ENCODE measurements at regions not wholly inside any gene's neighbourhood (a gene's known extent, or its start where the extent isn't known, plus 50 kb on each side); places are given as distances from the start of the nearest gene placed in this dataset.

GRCh38 chr6:23184351-23184750 is 615.0 kb downstream of the HDGFL1 start:
- DNase-seq: no peak
- Histone ChIP-seq H3K4me3 (no peak overlapping the region), H3K27ac (no peak overlapping the region), H3K36me3 (no peaks in the 10 kb centered on the region), H3K27me3 (no peaks in the 10 kb centered on the region), H3K4me1 (no peaks in the 10 kb centered on the region), H3K9me3 (no peaks in the 10 kb centered on the region)
- TF ChIP-seq POLR2AphosphoS5 (IDR thresholded peaks at IDR 0.05): no peak
- TF ChIP-seq, protein P1, sequence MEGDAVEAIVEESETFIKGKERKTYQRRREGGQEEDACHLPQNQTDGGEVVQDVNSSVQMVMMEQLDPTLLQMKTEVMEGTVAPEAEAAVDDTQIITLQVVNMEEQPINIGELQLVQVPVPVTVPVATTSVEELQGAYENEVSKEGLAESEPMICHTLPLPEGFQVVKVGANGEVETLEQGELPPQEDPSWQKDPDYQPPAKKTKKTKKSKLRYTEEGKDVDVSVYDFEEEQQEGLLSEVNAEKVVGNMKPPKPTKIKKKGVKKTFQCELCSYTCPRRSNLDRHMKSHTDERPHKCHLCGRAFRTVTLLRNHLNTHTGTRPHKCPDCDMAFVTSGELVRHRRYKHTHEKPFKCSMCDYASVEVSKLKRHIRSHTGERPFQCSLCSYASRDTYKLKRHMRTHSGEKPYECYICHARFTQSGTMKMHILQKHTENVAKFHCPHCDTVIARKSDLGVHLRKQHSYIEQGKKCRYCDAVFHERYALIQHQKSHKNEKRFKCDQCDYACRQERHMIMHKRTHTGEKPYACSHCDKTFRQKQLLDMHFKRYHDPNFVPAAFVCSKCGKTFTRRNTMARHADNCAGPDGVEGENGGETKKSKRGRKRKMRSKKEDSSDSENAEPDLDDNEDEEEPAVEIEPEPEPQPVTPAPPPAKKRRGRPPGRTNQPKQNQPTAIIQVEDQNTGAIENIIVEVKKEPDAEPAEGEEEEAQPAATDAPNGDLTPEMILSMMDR (IDR thresholded peaks at IDR 0.05): no peak
- no peak for TF ChIP-seq EP300 (IDR thresholded peaks at IDR 0.05; ENCODE audit: low read depth)
- TF ChIP-seq POLR2A (IDR thresholded peaks at IDR 0.05): no peak
- in situ Hi-C loops (cut with MboI; ENCODE audit: low pct_ligation_motif_present in 1 of 4, low pct_unique_long_range_greater_than_20kb in 1 of 4, low sequenced_read_pairs in 3 of 4): no loop called here
- WGBS, 2 donors (ENCODE audit: low coverage in 1 of 2): 85 to 86% methylated on average over 3 of the region's 3 CpGs
- intact Hi-C loops (cut with DNase I; ENCODE audit: low total_unique reads): no loop called here

DNA sequence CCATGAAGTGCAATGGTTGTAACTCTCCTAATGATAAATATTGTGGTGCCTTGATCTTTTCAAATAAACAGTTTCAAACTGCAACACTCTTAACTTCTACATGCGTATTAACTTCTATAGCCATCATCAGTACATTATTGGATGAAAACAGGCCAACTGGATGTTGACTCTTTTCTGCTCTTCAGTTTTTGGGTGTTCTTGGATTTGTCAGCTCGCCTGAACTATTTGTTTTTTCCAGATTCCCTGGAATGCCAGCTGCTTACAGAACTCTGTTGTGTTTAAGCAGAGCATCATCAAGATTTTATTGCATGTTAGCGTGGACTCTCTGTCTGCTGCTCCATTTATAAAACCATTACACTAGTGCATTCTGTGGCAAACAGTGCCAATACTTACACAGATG is 626.1 kb downstream of the HDGFL1 start:
- H3K36me3 ChIP-seq: no peaks in the 10 kb centered on the region
- no peak overlapping the region for H3K27ac ChIP-seq
- no peak for DNase-seq
- H3K4me1 ChIP-seq: no peaks in the 10 kb centered on the region
- no peaks in the 10 kb centered on the region for H3K9me3 ChIP-seq
- H3K4me3 ChIP-seq: no peak overlapping the region
- WGBS, 2 donors (ENCODE audit: low coverage in 1 of 2): 65 to 83% methylated on average over 1 to 3 of the region's 3 CpGs
- in situ Hi-C loops (cut with MboI; ENCODE audit: low pct_ligation_motif_present in 1 of 4, low pct_unique_long_range_greater_than_20kb in 1 of 4, low sequenced_read_pairs in 3 of 4) (no loop called here), intact Hi-C loops (cut with DNase I; ENCODE audit: low total_unique reads) (no loop called here)
- H3K27me3 ChIP-seq: no peaks in the 10 kb centered on the region
- TF ChIP-seq EP300 (IDR thresholded peaks at IDR 0.05; ENCODE audit: low read depth) (no peak), POLR2AphosphoS5 (IDR thresholded peaks at IDR 0.05) (no peak), POLR2A (IDR thresholded peaks at IDR 0.05) (no peak)
- TF ChIP-seq, protein P1 (IDR thresholded peaks at IDR 0.05): no peak

DNA sequence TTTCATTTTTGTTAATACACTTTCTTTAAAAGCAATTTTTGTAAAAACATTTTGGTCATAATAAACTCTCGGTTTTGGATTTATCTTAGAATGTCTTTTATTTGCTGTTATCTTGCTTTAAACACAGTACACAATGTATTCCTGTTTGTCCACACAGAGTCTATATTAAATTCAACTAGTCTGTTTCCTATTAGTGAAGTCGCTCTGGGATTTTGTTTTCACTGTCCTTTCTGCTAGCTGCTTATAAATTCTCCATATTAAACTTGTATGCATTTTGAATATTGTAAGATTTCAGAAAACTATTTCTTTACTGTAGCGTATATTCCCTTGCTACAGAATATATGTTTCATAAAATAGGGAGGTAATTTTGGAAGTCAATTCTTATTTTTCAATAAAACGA is 630.2 kb downstream of the HDGFL1 start:
- Histone ChIP-seq H3K36me3 (no peaks in the 10 kb centered on the region), H3K4me1 (no peaks in the 10 kb centered on the region), H3K27ac (no peak overlapping the region), H3K9me3 (no peaks in the 10 kb centered on the region), H3K27me3 (no peaks in the 10 kb centered on the region), H3K4me3 (no peak overlapping the region)
- TF ChIP-seq, protein P1 (IDR thresholded peaks at IDR 0.05): no peak
- TF ChIP-seq POLR2AphosphoS5 (IDR thresholded peaks at IDR 0.05) (no peak), EP300 (IDR thresholded peaks at IDR 0.05; ENCODE audit: low read depth) (no peak), POLR2A (IDR thresholded peaks at IDR 0.05) (no peak)
- in situ Hi-C loops (cut with MboI; ENCODE audit: low pct_ligation_motif_present in 1 of 4, low pct_unique_long_range_greater_than_20kb in 1 of 4, low sequenced_read_pairs in 3 of 4): no loop called here
- WGBS, 2 donors (ENCODE audit: low coverage in 1 of 2): 76 to 79% methylated on average over 4 of the region's 4 CpGs
- no peak for DNase-seq
- intact Hi-C loops (cut with DNase I; ENCODE audit: low total_unique reads): no loop called here

DNA sequence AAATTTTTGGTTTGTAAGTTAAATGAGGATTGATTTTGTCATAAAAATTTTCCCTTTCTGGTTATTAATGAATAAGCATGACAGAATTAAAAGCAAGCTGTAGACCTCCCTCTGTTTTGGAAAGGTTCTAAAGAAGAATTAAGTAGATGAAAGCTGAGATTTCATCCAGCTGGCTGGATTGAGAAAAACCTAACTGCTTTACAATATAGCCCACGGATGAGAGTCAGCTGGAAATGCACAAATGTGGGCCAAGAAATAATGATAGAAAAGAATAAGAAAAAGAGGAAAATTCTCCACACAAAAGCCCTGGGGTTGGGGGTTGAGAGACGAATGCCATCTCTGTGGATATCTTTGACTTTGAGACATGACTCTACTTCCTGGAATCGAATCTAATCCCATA is 631.6 kb downstream of the HDGFL1 start:
- Histone ChIP-seq H3K27ac (no peak overlapping the region), H3K4me1 (no peaks in the 10 kb centered on the region), H3K4me3 (no peak overlapping the region), H3K36me3 (no peaks in the 10 kb centered on the region), H3K9me3 (no peaks in the 10 kb centered on the region), H3K27me3 (no peaks in the 10 kb centered on the region)
- in situ Hi-C loops (cut with MboI; ENCODE audit: low pct_ligation_motif_present in 1 of 4, low pct_unique_long_range_greater_than_20kb in 1 of 4, low sequenced_read_pairs in 3 of 4): no loop called here
- intact Hi-C loops (cut with DNase I; ENCODE audit: low total_unique reads): no loop called here
- no peak for TF ChIP-seq EP300 (IDR thresholded peaks at IDR 0.05; ENCODE audit: low read depth)
- no peak for DNase-seq
- 58 to 64% methylated on average over 3 of the region's 3 CpGs for WGBS, 2 donors (ENCODE audit: low coverage in 1 of 2)

DNA sequence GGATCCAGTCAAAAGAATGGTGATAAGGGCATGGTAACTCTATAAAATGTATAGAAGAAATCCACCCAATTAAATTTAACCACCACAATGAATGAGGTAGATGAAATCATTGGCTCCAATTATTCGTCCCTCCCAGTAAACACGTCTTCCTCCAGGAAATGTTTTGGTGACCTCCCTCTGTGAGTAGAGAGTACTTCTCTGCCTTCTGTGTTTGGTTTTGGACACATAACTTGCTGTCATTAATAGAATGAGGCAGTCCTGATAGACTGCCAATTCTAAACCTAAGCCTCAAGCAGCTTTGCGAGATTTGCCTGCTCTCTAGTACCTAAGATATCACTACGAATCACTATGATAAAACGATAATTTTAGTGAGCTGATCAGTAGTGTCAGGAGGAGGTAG is 632.8 kb downstream of the HDGFL1 start:
- TF ChIP-seq POLR2A (IDR thresholded peaks at IDR 0.05): no peak
- TF ChIP-seq EP300 (IDR thresholded peaks at IDR 0.05; ENCODE audit: low read depth): no peak
- TF ChIP-seq, protein P1 (IDR thresholded peaks at IDR 0.05): no peak
- TF ChIP-seq POLR2AphosphoS5 (IDR thresholded peaks at IDR 0.05): no peak
- H3K27ac ChIP-seq: no peak overlapping the region
- no peak for DNase-seq
- no peak overlapping the region for H3K4me3 ChIP-seq
- WGBS, 2 donors (ENCODE audit: low coverage in 1 of 2): 66 to 72% methylated on average over 4 to 5 of the region's 5 CpGs
- no peaks in the 10 kb centered on the region for H3K9me3 ChIP-seq
- H3K4me1 ChIP-seq: no peaks in the 10 kb centered on the region
- intact Hi-C loops (cut with DNase I; ENCODE audit: low total_unique reads) (no loop called here), in situ Hi-C loops (cut with MboI; ENCODE audit: low pct_ligation_motif_present in 1 of 4, low pct_unique_long_range_greater_than_20kb in 1 of 4, low sequenced_read_pairs in 3 of 4) (no loop called here)
- H3K27me3 ChIP-seq: no peaks in the 10 kb centered on the region
- H3K36me3 ChIP-seq: no peaks in the 10 kb centered on the region

Data from transverse colon (tissue), 4 donors.